Skin of body (tissue), 1 donor: ENCODE measurements at regions not wholly inside any gene's neighbourhood (a gene's known extent, or its start where the extent isn't known, plus 50 kb on each side); places are given as distances from the start of the nearest gene placed in this dataset.

Source experiments
- DNase-seq: peaks from one replicate; lab custom pipeline; 2025; lab: John Stamatoyannopoulos, UW

- no peak for DNase-seq
Measured at GRCh38 chr5:175388531-175388930, 55.5 kb downstream of the DRD1 start.

DNA sequence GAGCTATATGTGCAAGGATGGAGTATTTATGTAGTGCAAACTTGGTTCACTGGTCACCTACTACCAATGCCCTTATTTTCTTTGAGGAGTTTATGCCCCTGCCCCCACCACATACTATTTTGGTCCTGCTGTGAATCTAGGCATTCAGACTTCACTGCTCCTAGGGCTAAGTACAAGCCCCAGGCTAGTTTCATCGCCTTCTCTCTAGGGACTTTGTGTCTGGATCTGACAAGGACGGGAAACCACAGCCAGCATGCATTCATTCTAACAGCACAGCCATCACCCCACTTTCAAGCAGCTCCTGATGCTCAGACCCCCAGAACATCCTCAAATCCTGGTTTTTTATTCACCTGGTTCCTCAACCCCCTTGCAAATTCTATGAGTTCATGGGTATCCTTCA, 56.8 kb downstream of the DRD1 start:
- no peak for DNase-seq

DNA sequence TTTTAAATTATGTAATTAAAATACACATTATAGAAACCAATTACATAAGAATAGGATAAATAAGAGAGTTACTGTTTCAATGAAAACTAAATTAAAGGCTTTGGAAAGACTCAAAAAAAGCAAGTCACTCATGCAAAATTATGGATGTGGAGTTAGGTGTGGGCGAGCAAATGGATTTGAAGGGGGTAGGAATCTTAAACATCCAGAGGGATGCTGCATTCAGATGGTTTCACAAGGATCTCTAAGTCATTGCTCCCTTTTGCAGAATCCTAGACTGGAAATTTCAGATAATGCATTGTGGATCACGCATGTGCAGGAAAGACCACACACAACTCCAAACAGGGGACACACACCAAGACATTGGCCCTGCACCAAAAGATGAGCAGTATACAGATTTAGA, 57.5 kb downstream of the DRD1 start:
- DNase-seq, result no peak

GRCh38 chr5:175385691-175386362, 58.2 kb downstream of the DRD1 start:
- DNase-seq, result no peak

DNA sequence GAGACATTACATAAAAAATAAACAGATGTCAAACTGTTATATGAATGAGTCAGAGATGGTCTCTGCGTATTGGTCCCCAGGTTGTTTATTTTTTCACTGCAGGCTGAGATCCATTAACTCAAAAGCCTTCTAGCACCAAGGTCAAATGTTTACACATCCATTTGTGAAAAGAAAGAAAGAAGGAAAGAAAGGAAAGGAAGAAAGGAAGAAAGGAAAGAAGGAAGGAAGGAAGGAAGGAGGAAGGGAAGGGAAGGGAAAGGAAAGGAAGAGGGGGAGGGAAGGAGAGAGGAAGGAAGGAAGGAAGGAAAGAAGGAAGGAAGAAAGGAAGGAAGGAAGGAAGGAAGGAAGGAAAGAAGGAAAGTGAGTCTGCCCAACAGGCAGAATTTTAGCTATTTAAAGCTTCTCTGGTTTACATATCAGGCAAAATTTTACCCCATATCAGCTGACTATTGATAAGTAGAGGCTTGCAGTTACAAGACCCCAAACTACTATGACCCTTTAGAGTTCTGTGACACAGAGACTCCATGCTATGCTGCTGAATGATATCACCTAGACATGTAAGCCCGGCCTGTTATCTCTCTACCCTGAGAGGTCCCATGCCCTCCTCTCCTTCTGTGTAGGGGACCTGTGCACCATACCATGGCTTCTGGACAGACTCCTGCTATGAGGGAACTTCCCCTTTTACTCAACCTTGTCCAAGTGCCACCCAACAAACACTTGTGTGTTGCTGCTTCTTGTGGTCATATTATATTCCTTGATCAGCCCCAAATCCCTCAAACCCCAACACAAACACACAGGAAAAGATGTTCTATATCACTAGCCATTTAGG, 59.0 kb downstream of the DRD1 start:
- DNase-seq, result no peak

DNA sequence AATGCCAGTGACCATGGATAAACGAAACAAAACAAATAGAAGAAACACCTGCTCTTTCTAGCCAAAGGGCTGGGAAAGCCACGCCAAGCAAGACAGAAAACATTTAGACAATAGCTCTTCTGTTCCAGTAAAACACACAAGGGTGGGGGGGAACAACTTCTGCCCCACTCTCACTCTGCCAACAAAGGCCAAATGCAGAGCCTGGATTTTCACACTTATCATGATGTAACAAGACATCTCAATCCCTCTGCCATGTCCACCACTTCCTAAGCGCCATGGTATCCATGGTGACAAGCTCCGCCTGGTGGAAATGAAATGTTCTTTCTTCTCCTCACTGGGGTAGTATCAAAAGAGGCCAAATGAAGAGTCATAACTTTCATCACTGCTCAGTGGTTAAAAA, 60.6 kb downstream of the DRD1 start:
- DNase-seq, result no peak

GRCh38 chr5:175382171-175382570, 61.8 kb downstream of the DRD1 start:
- no peak for DNase-seq

- no peak for DNase-seq
Measured at GRCh38 chr5:175381130-175381529, 62.9 kb downstream of the DRD1 start.

GRCh38 chr5:175380701-175381100, 63.3 kb downstream of the DRD1 start:
- no peak for DNase-seq

GRCh38 chr5:175379867-175380266, 64.1 kb downstream of the DRD1 start:
- DNase-seq, result no peak

GRCh38 chr5:175378444-175379028, 65.4 kb downstream of the DRD1 start:
- peak; percentile 42 for DNase-seq

DNA sequence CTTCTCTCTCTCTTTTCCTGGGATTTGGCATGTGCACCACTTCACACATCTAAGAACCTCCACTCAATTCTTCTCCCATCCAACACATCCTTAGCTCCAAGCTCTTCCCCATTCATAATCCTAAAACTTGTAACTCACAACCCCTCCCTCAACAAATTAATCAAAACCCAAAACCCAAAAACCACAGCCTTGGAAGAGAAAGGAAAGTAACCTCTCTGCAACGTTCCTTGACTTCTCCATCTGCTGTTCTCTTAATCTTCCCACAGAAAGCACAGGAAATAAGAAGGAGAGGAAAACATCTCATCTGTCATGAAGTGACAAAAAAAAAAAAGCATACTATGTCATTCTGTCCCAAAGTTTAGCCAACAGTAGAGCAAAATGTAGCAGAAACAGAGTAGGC, 66.2 kb downstream of the DRD1 start:
- DNase-seq, result no peak

- DNase-seq, result no peak
Measured at GRCh38 chr5:175374166-175374875, 69.7 kb downstream of the DRD1 start.

DNA sequence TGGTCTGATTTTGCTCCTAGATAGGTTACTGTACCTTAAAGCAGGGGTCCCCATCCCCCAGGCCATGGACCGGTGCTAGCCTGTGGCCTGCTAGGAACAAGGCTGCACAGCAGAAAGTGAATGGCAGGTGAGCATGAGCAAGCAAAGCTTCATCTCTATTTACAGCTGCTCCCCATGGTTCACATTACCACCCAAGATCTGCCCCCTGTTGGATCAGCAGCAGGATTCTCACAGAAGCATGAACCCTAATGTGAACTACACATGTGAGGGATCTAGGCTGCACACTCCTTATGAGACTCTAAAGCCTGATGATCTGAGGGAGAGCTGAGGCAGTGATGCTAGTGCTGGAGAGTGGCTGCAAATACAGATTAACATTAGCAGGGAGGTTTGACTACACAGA, 78.1 kb downstream of the DRD1 start:
- no peak for DNase-seq

GRCh38 chr5:175363300-175363699, 80.7 kb downstream of the DRD1 start:
- DNase-seq, result no peak

GRCh38 chr5:175357995-175358394, 86.0 kb downstream of the DRD1 start:
- DNase-seq, result no peak

DNA sequence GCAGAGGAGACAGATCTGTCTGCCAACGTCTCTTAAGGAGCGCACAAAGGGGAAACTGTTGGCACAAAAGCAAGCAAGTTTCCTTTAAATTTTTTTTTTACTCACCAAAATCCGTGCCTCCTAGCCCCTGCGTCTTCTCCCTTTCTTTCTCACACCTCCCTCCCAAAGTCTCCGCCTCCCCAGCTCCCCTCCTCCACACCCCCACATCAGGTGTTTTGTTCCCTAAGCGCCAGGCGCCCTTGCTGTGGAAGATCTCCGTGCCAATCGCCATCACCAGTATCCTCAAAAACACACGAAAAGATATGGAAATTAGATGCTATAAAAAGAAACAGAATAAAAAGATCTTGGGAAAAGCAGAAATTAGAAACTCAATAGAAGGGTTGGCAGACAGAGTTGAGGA, 87.6 kb downstream of the DRD1 start:
- no peak for DNase-seq

GRCh38 chr5:175354964-175355363, 89.0 kb downstream of the DRD1 start:
- DNase-seq, result no peak

DNA sequence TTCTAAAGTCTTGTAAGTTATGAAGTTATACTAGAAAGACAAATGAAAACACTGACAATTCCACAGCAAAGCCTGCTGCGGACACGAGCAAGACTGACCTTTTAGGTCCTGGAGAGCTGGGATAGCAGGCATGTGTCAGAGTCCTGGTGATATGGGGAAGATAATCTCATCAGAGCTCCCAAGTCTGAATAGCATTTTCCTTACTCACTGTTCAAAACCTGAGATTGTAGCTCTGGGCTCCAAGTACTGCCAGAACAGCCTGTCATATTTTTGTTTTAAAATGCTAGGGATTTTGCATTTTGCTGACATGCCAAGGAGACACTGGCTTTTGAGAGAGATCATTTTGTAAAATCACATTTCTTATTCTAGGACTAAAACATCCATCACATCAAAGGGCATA, 90.1 kb downstream of the DRD1 start:
- no peak for DNase-seq

DNA sequence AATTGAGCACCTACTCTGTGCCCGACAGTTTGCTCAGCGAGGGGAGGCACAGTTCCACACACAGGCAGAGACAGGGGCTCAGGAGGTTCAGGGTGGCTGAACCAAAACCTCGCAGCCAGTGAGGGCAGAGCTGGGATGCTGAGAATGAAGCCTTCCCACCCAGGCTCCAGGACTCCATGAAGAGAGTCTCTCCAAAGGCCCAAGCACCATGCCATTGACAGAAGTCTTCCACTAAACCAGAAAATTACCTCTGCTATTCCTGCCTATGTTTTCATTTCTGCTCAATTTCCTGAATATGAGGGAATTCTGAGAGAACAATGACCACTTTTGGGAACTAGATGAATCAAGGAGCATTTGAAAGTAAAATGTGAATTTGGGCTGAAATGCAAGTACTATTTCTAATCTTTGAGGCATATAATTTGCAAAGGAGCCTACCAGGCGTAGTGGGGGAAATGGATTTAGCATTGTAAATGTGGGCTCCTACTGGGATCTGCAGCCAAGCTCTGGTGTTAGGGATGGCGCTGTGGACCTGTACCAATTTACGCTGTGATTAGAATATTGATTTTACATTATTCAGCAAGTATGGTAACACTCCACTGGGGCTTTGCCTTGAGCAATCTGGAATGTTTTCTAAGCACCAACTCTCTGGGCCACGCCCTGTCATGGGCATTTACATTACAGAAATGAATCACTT, 91.9 kb downstream of the DRD1 start:
- no peak for DNase-seq

GRCh38 chr5:175351126-175351525, 92.9 kb downstream of the DRD1 start:
- DNase-seq, result no peak

DNA sequence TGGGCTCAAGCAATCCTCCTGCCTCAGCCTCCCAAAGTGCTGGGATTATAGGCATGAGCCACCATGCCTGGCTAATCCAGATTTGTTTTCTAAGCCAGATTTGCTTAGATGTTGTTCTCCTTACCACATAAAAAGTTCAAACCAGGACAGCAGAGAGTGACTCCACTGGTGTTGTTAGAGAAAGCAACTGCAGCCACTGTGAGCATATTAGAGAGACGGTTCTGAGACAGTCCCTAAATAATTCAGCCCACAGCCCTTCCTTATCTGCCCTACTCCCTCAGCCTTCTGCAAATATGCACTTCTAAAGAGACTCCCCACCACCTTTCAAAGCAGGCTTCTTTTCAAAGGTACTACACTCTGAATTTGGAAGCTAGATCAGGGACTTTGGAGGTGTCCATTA, 96.1 kb downstream of the DRD1 start:
- DNase-seq, result no peak
